ENCODE measurements at regions not wholly inside any gene's neighbourhood (a gene's known extent, or its start where the extent isn't known, plus 50 kb on each side); places are given as distances from the start of the nearest gene placed in this dataset.

DNA sequence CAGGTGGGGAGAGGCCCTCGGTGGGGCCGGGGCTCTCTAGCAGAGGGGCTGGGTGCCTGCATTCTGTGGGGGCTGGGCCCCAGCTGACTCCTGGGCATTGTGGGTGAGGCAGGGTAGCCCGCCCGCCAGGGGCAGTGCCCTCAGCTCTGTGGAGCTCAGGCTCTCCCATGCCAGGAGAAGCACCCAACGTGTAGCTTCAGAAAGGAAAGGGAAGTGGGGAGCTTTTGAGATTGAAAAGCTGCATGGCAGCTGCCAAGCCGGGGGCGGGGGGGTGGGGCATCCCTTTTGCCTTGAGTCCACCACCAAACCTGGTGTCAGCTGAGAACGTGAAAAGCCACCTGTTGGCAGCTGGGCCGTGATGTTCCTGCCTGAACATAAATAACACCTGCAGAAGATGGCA, 192.1 kb upstream of the CIBAR2 start:
- Histone ChIP-seq H4K91ac (ENCODE audit: insufficient read depth, low read depth, low read length) (no peak overlapping the region), H3K23ac (ENCODE audit: low read depth, low read length) (no peak overlapping the region), H2AK5ac (ENCODE audit: low read depth, low read length) (no peak overlapping the region), H3K79me1 (ENCODE audit: low read depth in 1 of 2, low read length in 2 of 2) (peaks cover 12 to 74% of the 10 kb centered on the region in 2 experiments), H3K4me1 (ENCODE audit: control insufficient read depth, insufficient read depth, low read length) (peaks cover 17% of the 10 kb centered on the region), H2BK20ac (ENCODE audit: low read depth, low read length) (no peak overlapping the region), H3K56ac (ENCODE audit: extremely low read depth, insufficient read depth, low read length) (no peak overlapping the region), H3K9ac (ENCODE audit: low read depth, low read length) (no peak overlapping the region), H3K36me3 (ENCODE audit: control insufficient read depth, insufficient read depth, low read length) (peaks cover 3% of the 10 kb centered on the region; the same call in 1 of the 2 replicates), H4K5ac (ENCODE audit: low read depth, low read length) (no peak overlapping the region), H3K18ac (ENCODE audit: low read depth, low read length) (no peak overlapping the region), H2BK5ac (ENCODE audit: low read depth, low read length, poor library complexity, severe bottlenecking) (no peak overlapping the region), H3K4me3 (ENCODE audit: insufficient read depth, low read depth, low read length) (no peak overlapping the region), H4K8ac (ENCODE audit: low read depth in 2 of 2, low read length in 2 of 2) (no peak overlapping the region), H3K27me3 (ENCODE audit: control insufficient read depth, insufficient read depth, low read length) (no peaks in the 10 kb centered on the region), H3K9me3 (ENCODE audit: control insufficient read depth, insufficient read depth, low read length) (no peaks in the 10 kb centered on the region), H3K27ac (ENCODE audit: insufficient read depth, low read length) (no peak overlapping the region), H2AFZ (replicated peaks; ENCODE audit: low read length, poor library complexity) (no peak overlapping the region), H4K20me1 (ENCODE audit: insufficient read depth, low read length) (peaks cover 83% of the 10 kb centered on the region), H2BK15ac (ENCODE audit: low read depth, low read length) (no peak overlapping the region), H3K4ac (ENCODE audit: low read depth, low read length) (no peak overlapping the region), H2BK120ac (ENCODE audit: low read depth, low read length) (no peak overlapping the region), H2AK9ac (replicated peaks; ENCODE audit: low read depth, low read length, poor library complexity) (no peak overlapping the region), H3K9me1 (ENCODE audit: insufficient read depth, low read length) (peaks cover 9% of the 10 kb centered on the region; the same call in 1 of the 2 replicates), H3K4me2 (ENCODE audit: low read depth, low read length) (no peak overlapping the region), H3K14ac (replicated peaks; ENCODE audit: low read depth, low read length) (no peak overlapping the region)
- no TSS peak for BruUV-seq (replicated peaks)
- dilution Hi-C loops (cut with HindIII; ENCODE audit: low sequenced_read_pairs, unreplicated experiment) (no loop called here), intact Hi-C loops (cut with micrococcal nuclease) (no loop called here), in situ Hi-C loops (cut with MboI; ENCODE audit: low sequenced_read_pairs) (no loop called here)
- POLR2A ChIA-PET (ENCODE audit: unreplicated experiment): no interaction called here
- ATAC-seq (ENCODE audit: low read depth) (no peak), DNase-seq (no peak)
- 88% methylated on average over 2 of the region's 9 CpGs; no CpG with 5 or more reads in 1 of the 2 experiments for WGBS, 2 experiments (ENCODE audit: extremely low coverage in 2 of 2, insufficient read length in 1 of 2)
- no peak for TF ChIP-seq CTCF (conservative IDR thresholded peaks at IDR 0.05; ENCODE audit: low read depth, low read length)
- CTCF ChIA-PET: no interaction called here

Data from IMR-90 (cell line).